GM13977 (cell line): ENCODE measurements at regions not wholly inside any gene's neighbourhood (a gene's known extent, or its start where the extent isn't known, plus 50 kb on each side); places are given as distances from the start of the nearest gene placed in this dataset.
A peak's percentile ranks its signal among the peaks of the same experiment; 100 is the strongest.

ENCODE experiments used
- DNase-seq: peaks from one replicate; pipeline ENCODE4 v3.0.0; 2012; ENCODE audit warnings: low spot score
- CTCF ChIP-seq: IDR thresholded peaks from 2 replicates; pipeline ENCODE4 v1.5.1; 2012; ENCODE audit warnings: mild to moderate bottlenecking, control low read depth; ENCODE audit not compliant: insufficient read depth; ENCODE audit errors: extremely low read depth, missing control alignments
- in situ Hi-C: fragments of 300-500 bp; cut with MboI; formaldehyde crosslinking; loops from one replicate; pipeline ENCODE4 v1.12.0; 2022; ENCODE audit warnings: low sequenced_read_pairs, low pct_unique_long_range_greater_than_20kb, mixed read lengths, inconsistent platforms; ENCODE audit not compliant: unreplicated experiment

- in situ Hi-C loops = no loop called here
Observed at GRCh38 chr13:106626473-106626872, 58.5 kb upstream of the ARGLU1 start.

GRCh38 chr13:106625578-106625977 is 57.6 kb upstream of the ARGLU1 start:
- in situ Hi-C loops = no loop called here
- DNase-seq = no peak
- TF ChIP-seq CTCF = no peak

More at GRCh38 chr13:106626473-106626872, 58.5 kb upstream of the ARGLU1 start:
- no peak for TF ChIP-seq CTCF
- DNase-seq = no peak

- no peak for TF ChIP-seq CTCF
- DNase-seq = no peak
- in situ Hi-C loops = no loop called here
Observed at GRCh38 chr13:106623799-106624460, 56.0 kb upstream of the ARGLU1 start.

GRCh38 chr13:106621833-106622232 is 53.9 kb upstream of the ARGLU1 start:
- in situ Hi-C loops = no loop called here
- TF ChIP-seq CTCF = no peak
- no peak for DNase-seq

GRCh38 chr13:106619688-106620555 is 52.0 kb upstream of the ARGLU1 start:
- peak; percentile 84 for TF ChIP-seq CTCF
- DNase-seq = peak; percentile 49
- in situ Hi-C loops = no loop called here
